K562 (cell line): ENCODE measurements at regions not wholly inside any gene's neighbourhood (a gene's known extent, or its start where the extent isn't known, plus 50 kb on each side); places are given as distances from the start of the nearest gene placed in this dataset.

Experiments used
- ATAC-seq: fragments of 200-7000 bp; cut with Tn5 transposase; 3 replicates; pipeline ENCODE4 v1.9.1; 2020; ENCODE audit warnings: moderate library complexity
- BruUV-seq: library from RNA; stranded (reverse); fragments of 400-500 nt; replicated peaks from 2 replicates; lab custom pipeline; 2021; lab: Mats Ljungman, UMichigan
- CTCF ChIA-PET: fragments of 300-600 bp; formaldehyde crosslinking; extraction: SDS; loops from one replicate; lab custom pipeline; 2021; ENCODE audit warnings: low intra/inter-chr PET ratio; lab: Yijun Ruan, JAX
- POLR2A ChIA-PET: fragments of 300-600, 350-650 bp; sonication (Branson Sonifier 250); formaldehyde crosslinking; extraction: SDS; loops from one replicate; lab custom pipeline; 2021; ENCODE audit warnings: antibody characterized with exemption, inconsistent platforms; lab: Yijun Ruan, JAX
- DNase-seq, 4 experiments: peaks; one replicate each; pipeline versions ENCODE4 v3.0.0 to v3.0.0-alpha.2; 2011 to 2018; ENCODE audit warnings: low spot score in 3 of 4, mixed read lengths in 3 of 4; ENCODE audit errors: extremely low read depth in 1 of 4
- FAIRE-seq: peaks from 2 replicates; lab custom pipeline; 2011; peaks lifted over from hg19 to GRCh38; lab: Jason Lieb, UNC
- H2AFZ ChIP-seq: 2 replicates; pipeline ENCODE4 v1.6.0; 2011; ENCODE audit warnings: low read depth, low read length, control low read depth, inconsistent platforms
- H3K27ac ChIP-seq: fragments of 200-600 bp; 3 replicates; pipeline ENCODE4 v1.8.0; 2011; ENCODE audit warnings: low read depth, mild to moderate bottlenecking, control low read depth, inconsistent platforms, low read length, moderate library complexity, mixed read lengths; ENCODE audit errors: extremely low read depth
- H3K27me3 ChIP-seq, 2 experiments: fragments of 300-600 bp in 1 of 2; 2 replicates in 1 of 2; 3 replicates in 1 of 2; pipeline versions ENCODE4 v1.6.0 to v1.8.0; 2011; ENCODE audit warnings: inconsistent platforms in 2 of 2, low read length in 2 of 2, mild to moderate bottlenecking in 1 of 2, mixed read lengths in 1 of 2, moderate library complexity in 1 of 2; ENCODE audit not compliant: control insufficient read depth in 2 of 2, insufficient read depth in 2 of 2
- H3K36me3 ChIP-seq: fragments of 300-600 bp; 3 replicates; pipeline ENCODE4 v1.8.0; 2011; ENCODE audit warnings: mild to moderate bottlenecking, low read length, inconsistent platforms; ENCODE audit not compliant: control insufficient read depth, insufficient read depth
- H3K4me1 ChIP-seq, 2 experiments: fragments of 200-600 bp in 1 of 2; replicated peaks in 1 of 2; 2 replicates in 1 of 2; 3 replicates in 1 of 2; pipeline versions ENCODE4 v1.5.1 to v1.8.0; 2011; ENCODE audit warnings: inconsistent platforms in 2 of 2, low read length in 2 of 2, mild to moderate bottlenecking in 1 of 2, mixed read lengths in 1 of 2, moderate library complexity in 1 of 2; ENCODE audit not compliant: control insufficient read depth in 2 of 2, insufficient read depth in 2 of 2
- H3K4me2 ChIP-seq: 2 replicates; pipeline ENCODE4 v1.6.1; 2011; ENCODE audit warnings: low read length, control low read depth, inconsistent platforms, mixed read lengths; ENCODE audit not compliant: insufficient read depth
- H3K4me3 ChIP-seq: fragments of 200-600 bp; sonication (generic), shearing (Covaris generic); 2 replicates; pipeline ENCODE4 v1.5.1; 2016; ENCODE audit warnings: control low read depth, inconsistent platforms
- H3K79me2 ChIP-seq: fragments of 200-600 bp; 3 replicates; pipeline ENCODE4 v1.8.0; 2011; ENCODE audit warnings: low read length, inconsistent platforms; ENCODE audit not compliant: control insufficient read depth, insufficient read depth
- H3K9ac ChIP-seq, 2 experiments: 2 replicates each; pipeline versions ENCODE4 v1.6.0 to v1.6.1; 2011; ENCODE audit warnings: low read depth in 2 of 2, low read length in 2 of 2, control low read depth in 1 of 2, inconsistent platforms in 1 of 2, mild to moderate bottlenecking in 1 of 2, mixed read lengths in 1 of 2; ENCODE audit not compliant: insufficient read depth in 1 of 2
- H3K9me1 ChIP-seq: one replicate; pipeline ENCODE4 v1.6.0; 2011; ENCODE audit warnings: inconsistent platforms, mild to moderate bottlenecking, low read length, moderate library complexity; ENCODE audit not compliant: control insufficient read depth, insufficient read depth
- H3K9me3 ChIP-seq: replicated peaks from 2 replicates; pipeline ENCODE4 v1.5.1; 2011; ENCODE audit warnings: low read depth, low read length, inconsistent platforms; ENCODE audit not compliant: control insufficient read depth, insufficient read depth
- H4K20me1 ChIP-seq: replicated peaks from 2 replicates; pipeline ENCODE4 v1.6.1; 2011; ENCODE audit warnings: low read length, inconsistent platforms, mixed read lengths; ENCODE audit not compliant: control insufficient read depth, insufficient read depth
- BRCA1 ChIP-seq, 2 experiments: fragments of 450-650 bp in 1 of 2; sonication (generic) in 1 of 2; formaldehyde crosslinking in 1 of 2; IDR thresholded peaks; 2 replicates each; pipeline versions ENCODE4 v1.5.0 to v1.6.1; 2017 to 2020; ENCODE audit warnings: mild to moderate bottlenecking in 1 of 2, missing genetic modification reagents in 1 of 2
- GATAD2B ChIP-seq: fragments of 450-650 bp; IDR thresholded peaks from 2 replicates; pipeline ENCODE4 v1.6.1; 2017; ENCODE audit warnings: mild to moderate bottlenecking, borderline replicate concordance
- GTF2E2 ChIP-seq: fragments of 200-800 bp; sonication (Bioruptor generic); IDR thresholded peaks from 2 replicates; pipeline ENCODE4 v1.6.1; 2016; ENCODE audit warnings: missing genetic modification characterization, missing compliant biosample characterization
- MYC ChIP-seq, 2 experiments: fragments of 250-450 bp in 1 of 2; sonication (Bioruptor Pico) in 1 of 2; IDR thresholded peaks; 2 replicates each; pipeline versions ENCODE4 v1.5.1 to v1.6.1; 2012 to 2021; ENCODE audit warnings: low read depth in 2 of 2, borderline replicate concordance in 1 of 2, improper control_type of control experiment in 1 of 2, low read length in 1 of 2, mild to moderate bottlenecking in 1 of 2, moderate library complexity in 1 of 2
- MYNN ChIP-seq, 2 experiments: sonication (generic); formaldehyde crosslinking in 1 of 2; IDR thresholded peaks; 2 replicates each; pipeline versions ENCODE4 v1.5.0 to v1.6.1; 2016 to 2020; ENCODE audit warnings: antibody characterized with exemption in 1 of 2, missing genetic modification reagents in 1 of 2
- NFIC ChIP-seq: fragments of 450-650 bp; IDR thresholded peaks from 2 replicates; pipeline ENCODE4 v1.6.1; 2017; ENCODE audit warnings: mild to moderate bottlenecking, inconsistent platforms
- TCFL5 ChIP-seq: fragments of 250-450 bp; sonication (Bioruptor Pico); conservative IDR thresholded peaks from 2 replicates; pipeline ENCODE4 v1.6.1; 2021; ENCODE audit warnings: mild to moderate bottlenecking, moderate library complexity, matching md5 sums
- ZC3H11A ChIP-seq: IDR thresholded peaks from 2 replicates; pipeline ENCODE4 v1.6.1; 2012; ENCODE audit warnings: low read depth, low read length, improper control_type of control experiment
- ZNF584 ChIP-seq: fragments of 200-800 bp; sonication (Bioruptor generic); IDR thresholded peaks from 2 replicates; pipeline ENCODE4 v1.6.1; 2016; ENCODE audit warnings: low read depth, mild to moderate bottlenecking, missing genetic modification characterization, missing compliant biosample characterization
- WGBS: fragments of 100-300 bp; shearing (Covaris generic); methylation state at CpG from one replicate; pipeline ENCODE4 v1.1.6; 2016; ENCODE audit warnings: low coverage, mixed read lengths; ENCODE audit not compliant: insufficient coverage; ENCODE audit errors: missing lambda C conversion rate; 5-methylcytosine and 5-hydroxymethylcytosine counted together
- in situ Hi-C: fragments of 300-500 bp; cut with MboI; formaldehyde crosslinking; loops from 4 replicates; pipeline ENCODE4 v1.15.0; 2018; ENCODE audit warnings: inconsistent platforms, mixed read lengths
- intact Hi-C: fragments of 100-400 bp; cut with micrococcal nuclease; formaldehyde crosslinking; loops from 2 replicates; pipeline ENCODE4 v1.14.2; 2022
- TF ChIP-seq, protein P1 (sequence below): fragments of 450-650 bp; IDR thresholded peaks from 2 replicates; pipeline ENCODE4 v1.6.1; 2016; ENCODE audit warnings: low read depth

GRCh38 chr6:145008715-145009114, 723.6 kb downstream of the UTRN start:
- H3K4me3 ChIP-seq, result no peak overlapping the region
- no peaks in the 10 kb centered on the region for H3K9me1 ChIP-seq
- ChIA-PET POLR2A (no interaction called here), CTCF (no interaction called here)
- ATAC-seq, result no peak
- FAIRE-seq, result no peak
- no peak overlapping the region for H3K4me2 ChIP-seq
- no peaks in the 10 kb centered on the region for H3K4me1 ChIP-seq
- WGBS, result 0% methylated on average over 3 of the region's 3 CpGs
- H3K79me2 ChIP-seq, result no peaks in the 10 kb centered on the region
- H3K27ac ChIP-seq, result no peak overlapping the region
- intact Hi-C loops, result no loop called here
- H4K20me1 ChIP-seq, result no peaks in the 10 kb centered on the region
- H2AFZ ChIP-seq, result no peak overlapping the region
- no peak overlapping the region for H3K9ac ChIP-seq
- BruUV-seq, result no TSS peak
- in situ Hi-C loops, result no loop called here
- no peaks in the 10 kb centered on the region for H3K9me3 ChIP-seq
- H3K36me3 ChIP-seq, result no peaks in the 10 kb centered on the region
- DNase-seq, result no peak
- no peaks in the 10 kb centered on the region for H3K27me3 ChIP-seq
- TF ChIP-seq GTF2E2 (tag), result no peak
- TF ChIP-seq, protein P1, sequence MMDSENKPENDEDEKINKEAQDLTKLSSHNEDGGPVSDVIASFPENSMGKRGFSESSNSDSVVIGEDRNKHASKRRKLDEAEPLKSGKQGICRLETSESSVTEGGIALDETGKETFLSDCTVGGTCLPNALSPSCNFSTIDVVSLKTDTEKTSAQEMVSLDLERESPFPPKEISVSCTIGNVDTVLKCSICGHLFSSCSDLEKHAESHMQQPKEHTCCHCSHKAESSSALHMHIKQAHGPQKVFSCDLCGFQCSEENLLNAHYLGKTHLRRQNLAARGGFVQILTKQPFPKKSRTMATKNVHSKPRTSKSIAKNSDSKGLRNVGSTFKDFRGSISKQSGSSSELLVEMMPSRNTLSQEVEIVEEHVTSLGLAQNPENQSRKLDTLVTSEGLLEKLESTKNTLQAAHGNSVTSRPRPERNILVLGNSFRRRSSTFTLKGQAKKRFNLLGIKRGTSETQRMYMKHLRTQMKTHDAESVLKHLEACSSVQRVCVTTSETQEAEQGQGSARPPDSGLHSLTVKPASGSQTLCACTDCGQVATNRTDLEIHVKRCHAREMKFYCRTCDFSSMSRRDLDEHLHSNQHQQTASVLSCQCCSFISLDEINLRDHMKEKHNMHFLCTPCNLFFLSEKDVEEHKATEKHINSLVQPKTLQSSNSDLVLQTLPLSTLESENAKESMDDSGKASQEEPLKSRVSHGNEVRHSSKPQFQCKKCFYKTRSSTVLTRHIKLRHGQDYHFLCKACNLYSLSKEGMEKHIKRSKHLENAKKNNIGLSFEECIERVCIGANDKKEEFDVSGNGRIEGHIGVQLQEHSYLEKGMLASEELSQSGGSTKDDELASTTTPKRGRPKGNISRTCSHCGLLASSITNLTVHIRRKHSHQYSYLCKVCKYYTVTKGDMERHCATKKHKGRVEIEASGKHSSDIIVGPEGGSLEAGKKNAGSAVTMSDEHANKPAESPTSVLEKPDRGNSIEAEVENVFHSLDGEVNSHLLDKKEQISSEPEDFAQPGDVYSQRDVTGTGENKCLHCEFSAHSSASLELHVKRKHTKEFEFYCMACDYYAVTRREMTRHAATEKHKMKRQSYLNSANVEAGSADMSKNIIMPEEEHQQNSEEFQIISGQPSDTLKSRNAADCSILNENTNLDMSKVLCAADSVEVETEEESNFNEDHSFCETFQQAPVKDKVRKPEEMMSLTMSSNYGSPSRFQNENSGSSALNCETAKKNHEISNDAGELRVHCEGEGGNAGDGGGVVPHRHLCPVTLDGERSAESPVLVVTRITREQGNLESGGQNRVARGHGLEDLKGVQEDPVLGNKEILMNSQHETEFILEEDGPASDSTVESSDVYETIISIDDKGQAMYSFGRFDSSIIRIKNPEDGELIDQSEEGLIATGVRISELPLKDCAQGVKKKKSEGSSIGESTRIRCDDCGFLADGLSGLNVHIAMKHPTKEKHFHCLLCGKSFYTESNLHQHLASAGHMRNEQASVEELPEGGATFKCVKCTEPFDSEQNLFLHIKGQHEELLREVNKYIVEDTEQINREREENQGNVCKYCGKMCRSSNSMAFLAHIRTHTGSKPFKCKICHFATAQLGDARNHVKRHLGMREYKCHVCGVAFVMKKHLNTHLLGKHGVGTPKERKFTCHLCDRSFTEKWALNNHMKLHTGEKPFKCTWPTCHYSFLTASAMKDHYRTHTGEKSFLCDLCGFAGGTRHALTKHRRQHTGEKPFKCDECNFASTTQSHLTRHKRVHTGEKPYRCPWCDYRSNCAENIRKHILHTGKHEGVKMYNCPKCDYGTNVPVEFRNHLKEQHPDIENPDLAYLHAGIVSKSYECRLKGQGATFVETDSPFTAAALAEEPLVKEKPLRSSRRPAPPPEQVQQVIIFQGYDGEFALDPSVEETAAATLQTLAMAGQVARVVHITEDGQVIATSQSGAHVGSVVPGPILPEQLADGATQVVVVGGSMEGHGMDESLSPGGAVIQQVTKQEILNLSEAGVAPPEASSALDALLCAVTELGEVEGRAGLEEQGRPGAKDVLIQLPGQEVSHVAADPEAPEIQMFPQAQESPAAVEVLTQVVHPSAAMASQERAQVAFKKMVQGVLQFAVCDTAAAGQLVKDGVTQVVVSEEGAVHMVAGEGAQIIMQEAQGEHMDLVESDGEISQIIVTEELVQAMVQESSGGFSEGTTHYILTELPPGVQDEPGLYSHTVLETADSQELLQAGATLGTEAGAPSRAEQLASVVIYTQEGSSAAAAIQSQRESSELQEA, result no peak
- no peak for TF ChIP-seq ZNF584 (CRISPR knock-in tag)
- TF ChIP-seq BRCA1 (IDR thresholded peaks at IDR 0.05), result no peak
- no peak for TF ChIP-seq BRCA1 (CRISPR knock-in tag; IDR thresholded peaks at IDR 0.05)
- TF ChIP-seq GATAD2B, result no peak
- TF ChIP-seq TCFL5 (CRISPR knock-in tag), result no peak
- TF ChIP-seq ZC3H11A, result no peak
- TF ChIP-seq NFIC, result no peak
- TF ChIP-seq MYNN (IDR thresholded peaks at IDR 0.05), result no peak
- no peak for TF ChIP-seq MYNN (CRISPR knock-in tag; IDR thresholded peaks at IDR 0.05)
- TF ChIP-seq MYC (IDR thresholded peaks at IDR 0.05; ENCODE audit: low read depth, low read length), result no peak
- no peak for TF ChIP-seq MYC (CRISPR knock-in tag; IDR thresholded peaks at IDR 0.05; ENCODE audit: borderline replicate concordance, low read depth)
